WTC11 (cell line): ENCODE measurements at regions not wholly inside any gene's neighbourhood (a gene's known extent, or its start where the extent isn't known, plus 50 kb on each side); places are given as distances from the start of the nearest gene placed in this dataset.

Experiments used
- ATF2 ChIP-seq: sonication (generic); formaldehyde crosslinking; IDR thresholded peaks from 2 replicates; pipeline ENCODE4 v1.8.1; 2022; ENCODE audit warnings: low read depth, missing genetic modification reagents, borderline replicate concordance
- CTCF ChIP-seq: fragments of 200-600 bp; IDR thresholded peaks from 2 replicates; pipeline ENCODE4 v1.8.0; 2022; ENCODE audit warnings: antibody characterized with exemption
- E2F1 ChIP-seq: sonication (generic); formaldehyde crosslinking; IDR thresholded peaks from 2 replicates; pipeline ENCODE4 v1.8.0; 2022; ENCODE audit warnings: mild to moderate bottlenecking, missing genetic modification reagents
- IRF1 ChIP-seq: sonication (generic); formaldehyde crosslinking; IDR thresholded peaks from 2 replicates; pipeline ENCODE4 v1.8.0; 2023; ENCODE audit warnings: missing genetic modification reagents
- MAX ChIP-seq: sonication (generic); formaldehyde crosslinking; IDR thresholded peaks from 2 replicates; pipeline ENCODE4 v1.8.0; 2022; ENCODE audit warnings: mild to moderate bottlenecking, missing genetic modification reagents
- MXD4 ChIP-seq: fragments of 250-450 bp; sonication (Bioruptor Pico); IDR thresholded peaks from 2 replicates; pipeline ENCODE4 v1.8.0; 2021; ENCODE audit warnings: mild to moderate bottlenecking, moderate library complexity, borderline replicate concordance
- SP1 ChIP-seq: sonication (generic); formaldehyde crosslinking; conservative IDR thresholded peaks from 2 replicates; pipeline ENCODE4 v1.8.1; 2022; ENCODE audit warnings: missing genetic modification reagents
- TP53 ChIP-seq: sonication (generic); formaldehyde crosslinking; IDR thresholded peaks from 2 replicates; pipeline ENCODE4 v1.8.1; 2023; ENCODE audit warnings: mild to moderate bottlenecking, missing genetic modification reagents

- TF ChIP-seq CTCF (no peak), TP53 (CRISPR knock-in tag) (no peak), MAX (CRISPR knock-in tag) (no peak), E2F1 (CRISPR knock-in tag) (no peak), ATF2 (CRISPR knock-in tag) (no peak), MXD4 (CRISPR knock-in tag) (no peak), SP1 (CRISPR knock-in tag) (no peak), IRF1 (no peak)
Observed at GRCh38 chr5:9726931-9727330, 96.8 kb upstream of the TAS2R1 start.
